HEK293 (cell line): ENCODE measurements at regions not wholly inside any gene's neighbourhood (a gene's known extent, or its start where the extent isn't known, plus 50 kb on each side); places are given as distances from the start of the nearest gene placed in this dataset.
A peak's percentile ranks its signal among the peaks of the same experiment; 100 is the strongest.

ENCODE experiments used
- CTCF ChIA-PET: fragments of 350-600 bp; formaldehyde crosslinking; extraction: SDS; loops from one replicate; lab custom pipeline; 2021; ENCODE audit warnings: antibody characterized with exemption; lab: Yijun Ruan, JAX
- POLR2A ChIA-PET: fragments of 300-600 bp; formaldehyde crosslinking; extraction: SDS; loops from one replicate; lab custom pipeline; 2020; ENCODE audit warnings: antibody characterized with exemption, inconsistent platforms; lab: Yijun Ruan, JAX
- H3K27ac ChIP-seq: fragments of 200-500 bp; sonication (Bioruptor generic); 2 replicates; pipeline ENCODE4 v1.5.1; 2014; ENCODE audit warnings: low read depth, low read length, control low read depth, inconsistent platforms; ENCODE audit errors: extremely low read depth
- H3K36me3 ChIP-seq, 2 experiments: fragments of 200-500 bp in 1 of 2; sonication (Bioruptor generic) in 1 of 2; 1 replicate in 1 of 2; 2 replicates in 1 of 2; pipeline ENCODE4 v1.5.1; 2014 to 2017; ENCODE audit warnings: inconsistent platforms in 2 of 2, low read length in 2 of 2; ENCODE audit not compliant: control insufficient read depth in 2 of 2, insufficient read depth in 1 of 2
- H3K4me1 ChIP-seq: fragments of 200-500 bp; sonication (Bioruptor generic); 2 replicates; pipeline ENCODE4 v1.5.1; 2014; ENCODE audit warnings: mild to moderate bottlenecking, low read length, inconsistent platforms; ENCODE audit not compliant: control insufficient read depth, insufficient read depth
- H3K4me3 ChIP-seq: 2 replicates; pipeline ENCODE4 v1.5.1; 2011; ENCODE audit warnings: low read depth, mild to moderate bottlenecking, control low read depth, low read length, moderate library complexity
- H3K9me3 ChIP-seq: fragments of 200-500 bp; sonication (Bioruptor generic); 2 replicates; pipeline ENCODE4 v1.5.1; 2014; ENCODE audit warnings: low read depth, low read length, inconsistent platforms; ENCODE audit not compliant: control insufficient read depth, insufficient read depth
- EGR2 ChIP-seq: fragments of 450-650 bp; formaldehyde crosslinking; IDR thresholded peaks from 2 replicates; pipeline ENCODE4 v1.5.1; 2016; ENCODE audit warnings: low read depth, missing biosample characterization, missing genetic modification characterization
- HOXC10 ChIP-seq: sonication (generic); formaldehyde crosslinking; IDR thresholded peaks from 2 replicates; pipeline ENCODE4 v1.8.1; 2023; ENCODE audit warnings: mild to moderate bottlenecking, missing genetic modification reagents
- KLF9 ChIP-seq: fragments of 450-650 bp; formaldehyde crosslinking; IDR thresholded peaks from 2 replicates; pipeline ENCODE4 v1.5.1; 2016; ENCODE audit warnings: missing biosample characterization, missing genetic modification characterization, low read depth
- OSR2 ChIP-seq: fragments of 450-650 bp; formaldehyde crosslinking; IDR thresholded peaks from 2 replicates; pipeline ENCODE4 v1.5.1; 2016; ENCODE audit warnings: missing biosample characterization, missing genetic modification characterization
- PATZ1 ChIP-seq: fragments of 450-650 bp; formaldehyde crosslinking; IDR thresholded peaks from 2 replicates; pipeline ENCODE4 v1.5.1; 2016; ENCODE audit warnings: missing biosample characterization, missing genetic modification characterization
- SP2 ChIP-seq: fragments of 450-650 bp; formaldehyde crosslinking; IDR thresholded peaks from 2 replicates; pipeline ENCODE4 v1.5.1; 2016; ENCODE audit warnings: missing biosample characterization, missing genetic modification characterization
- ZBTB17 ChIP-seq: fragments of 450-650 bp; formaldehyde crosslinking; IDR thresholded peaks from 2 replicates; pipeline ENCODE4 v1.5.1; 2016; ENCODE audit warnings: missing biosample characterization, missing genetic modification characterization
- ZBTB48 ChIP-seq: fragments of 450-650 bp; formaldehyde crosslinking; IDR thresholded peaks from 2 replicates; pipeline ENCODE4 v1.5.1; 2016; ENCODE audit warnings: missing biosample characterization, missing genetic modification characterization
- ZFHX2 ChIP-seq: fragments of 450-650 bp; formaldehyde crosslinking; conservative IDR thresholded peaks from 2 replicates; pipeline ENCODE4 v1.5.1; 2016; ENCODE audit warnings: missing biosample characterization, missing genetic modification characterization
- ZNF169 ChIP-seq: fragments of 450-650 bp; formaldehyde crosslinking; IDR thresholded peaks from 2 replicates; pipeline ENCODE4 v1.5.1; 2016; ENCODE audit warnings: missing biosample characterization, missing genetic modification characterization
- ZNF174 ChIP-seq: fragments of 450-650 bp; formaldehyde crosslinking; IDR thresholded peaks from 2 replicates; pipeline ENCODE4 v1.5.0; 2017; ENCODE audit warnings: missing biosample characterization, mild to moderate bottlenecking, missing genetic modification characterization
- ZNF175 ChIP-seq: fragments of 450-650 bp; formaldehyde crosslinking; IDR thresholded peaks from 2 replicates; pipeline ENCODE4 v1.5.1; 2016; ENCODE audit warnings: missing biosample characterization, missing genetic modification characterization
- ZNF274 ChIP-seq, 2 experiments: fragments of 200-500 bp in 1 of 2; fragments of 450-650 bp in 1 of 2; sonication (Bioruptor generic) in 1 of 2; formaldehyde crosslinking in 1 of 2; IDR thresholded peaks; 2 replicates each; pipeline versions ENCODE4 v1.5.1 to v1.6.1; 2014 to 2016; ENCODE audit warnings: borderline replicate concordance in 1 of 2, inconsistent platforms in 1 of 2, low read length in 1 of 2, missing biosample characterization in 1 of 2, missing genetic modification characterization in 1 of 2
- ZNF366 ChIP-seq: fragments of 450-650 bp; formaldehyde crosslinking; conservative IDR thresholded peaks from 2 replicates; pipeline ENCODE4 v1.5.1; 2016; ENCODE audit warnings: missing biosample characterization, missing genetic modification characterization
- ZNF416 ChIP-seq: fragments of 450-650 bp; formaldehyde crosslinking; IDR thresholded peaks from 2 replicates; pipeline ENCODE4 v1.5.1; 2016; ENCODE audit warnings: missing biosample characterization, missing genetic modification characterization
- ZNF513 ChIP-seq: fragments of 450-650 bp; IDR thresholded peaks from 2 replicates; pipeline ENCODE4 v1.5.1; 2018; ENCODE audit warnings: missing biosample characterization, missing genetic modification characterization
- ZNF529 ChIP-seq: fragments of 450-650 bp; formaldehyde crosslinking; IDR thresholded peaks from 2 replicates; pipeline ENCODE4 v1.5.1; 2017; ENCODE audit warnings: missing genetic modification characterization, missing biosample characterization; ENCODE audit not compliant: insufficient replicate concordance
- ZNF580 ChIP-seq: fragments of 450-650 bp; formaldehyde crosslinking; IDR thresholded peaks from 2 replicates; pipeline ENCODE4 v1.5.1; 2016; ENCODE audit warnings: missing biosample characterization, missing genetic modification characterization
- ZNF654 ChIP-seq: fragments of 450-650 bp; formaldehyde crosslinking; IDR thresholded peaks from 2 replicates; pipeline ENCODE4 v1.5.1; 2016; ENCODE audit warnings: low read depth, missing biosample characterization, missing genetic modification characterization
- ZNF707 ChIP-seq: fragments of 450-650 bp; formaldehyde crosslinking; IDR thresholded peaks from 2 replicates; pipeline ENCODE4 v1.5.1; 2016; ENCODE audit warnings: missing biosample characterization, missing genetic modification characterization
- ZNF768 ChIP-seq: fragments of 450-650 bp; formaldehyde crosslinking; IDR thresholded peaks from 2 replicates; pipeline ENCODE4 v1.5.1; 2018; ENCODE audit warnings: missing biosample characterization, mild to moderate bottlenecking, missing genetic modification characterization
- ZSCAN16 ChIP-seq: fragments of 450-650 bp; formaldehyde crosslinking; IDR thresholded peaks from 2 replicates; pipeline ENCODE4 v1.5.1; 2016; ENCODE audit warnings: missing biosample characterization, missing genetic modification characterization
- TF ChIP-seq, protein P1 (sequence below): fragments of 450-650 bp; formaldehyde crosslinking; IDR thresholded peaks from 2 replicates; pipeline ENCODE4 v1.5.1; 2016; ENCODE audit warnings: missing biosample characterization, missing genetic modification characterization, low read depth
- TF ChIP-seq, protein P2 (sequence below): fragments of 450-650 bp; formaldehyde crosslinking; IDR thresholded peaks from 2 replicates; pipeline ENCODE4 v1.5.1; 2016; ENCODE audit warnings: missing biosample characterization, missing genetic modification characterization
- TF ChIP-seq, protein P3 (sequence below): fragments of 450-650 bp; formaldehyde crosslinking; IDR thresholded peaks from 2 replicates; pipeline ENCODE4 v1.5.1; 2017; ENCODE audit warnings: missing biosample characterization, missing genetic modification characterization

DNA sequence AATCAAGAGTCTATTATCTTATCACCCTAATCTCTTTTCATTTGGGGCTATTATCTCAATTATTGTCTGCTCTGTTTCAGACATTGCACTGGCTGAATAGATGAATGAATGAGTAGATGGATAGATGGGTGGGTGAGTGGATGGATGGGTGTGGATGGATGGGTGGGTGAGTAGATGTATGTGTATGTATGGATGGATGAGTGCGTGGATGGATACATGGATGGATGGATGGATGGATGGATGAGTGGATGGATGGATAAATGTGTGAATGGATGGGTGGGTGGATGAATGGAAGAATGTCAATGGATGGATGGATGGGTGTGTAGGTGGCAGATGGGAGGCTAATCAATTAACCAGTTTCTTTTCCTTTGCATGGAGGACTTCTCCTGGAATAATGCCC lies 301.7 kb downstream of the NSG2 start:
- no peak for TF ChIP-seq OSR2 (tag by site-specific recombination)
- peak; percentile 95 for TF ChIP-seq ZNF366 (tag by site-specific recombination)
- TF ChIP-seq, protein P1, sequence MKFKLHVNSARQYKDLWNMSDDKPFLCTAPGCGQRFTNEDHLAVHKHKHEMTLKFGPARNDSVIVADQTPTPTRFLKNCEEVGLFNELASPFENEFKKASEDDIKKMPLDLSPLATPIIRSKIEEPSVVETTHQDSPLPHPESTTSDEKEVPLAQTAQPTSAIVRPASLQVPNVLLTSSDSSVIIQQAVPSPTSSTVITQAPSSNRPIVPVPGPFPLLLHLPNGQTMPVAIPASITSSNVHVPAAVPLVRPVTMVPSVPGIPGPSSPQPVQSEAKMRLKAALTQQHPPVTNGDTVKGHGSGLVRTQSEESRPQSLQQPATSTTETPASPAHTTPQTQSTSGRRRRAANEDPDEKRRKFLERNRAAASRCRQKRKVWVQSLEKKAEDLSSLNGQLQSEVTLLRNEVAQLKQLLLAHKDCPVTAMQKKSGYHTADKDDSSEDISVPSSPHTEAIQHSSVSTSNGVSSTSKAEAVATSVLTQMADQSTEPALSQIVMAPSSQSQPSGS (tag by site-specific recombination) = no peak
- TF ChIP-seq ZNF169 (tag by site-specific recombination) = no peak
- TF ChIP-seq, protein P2, sequence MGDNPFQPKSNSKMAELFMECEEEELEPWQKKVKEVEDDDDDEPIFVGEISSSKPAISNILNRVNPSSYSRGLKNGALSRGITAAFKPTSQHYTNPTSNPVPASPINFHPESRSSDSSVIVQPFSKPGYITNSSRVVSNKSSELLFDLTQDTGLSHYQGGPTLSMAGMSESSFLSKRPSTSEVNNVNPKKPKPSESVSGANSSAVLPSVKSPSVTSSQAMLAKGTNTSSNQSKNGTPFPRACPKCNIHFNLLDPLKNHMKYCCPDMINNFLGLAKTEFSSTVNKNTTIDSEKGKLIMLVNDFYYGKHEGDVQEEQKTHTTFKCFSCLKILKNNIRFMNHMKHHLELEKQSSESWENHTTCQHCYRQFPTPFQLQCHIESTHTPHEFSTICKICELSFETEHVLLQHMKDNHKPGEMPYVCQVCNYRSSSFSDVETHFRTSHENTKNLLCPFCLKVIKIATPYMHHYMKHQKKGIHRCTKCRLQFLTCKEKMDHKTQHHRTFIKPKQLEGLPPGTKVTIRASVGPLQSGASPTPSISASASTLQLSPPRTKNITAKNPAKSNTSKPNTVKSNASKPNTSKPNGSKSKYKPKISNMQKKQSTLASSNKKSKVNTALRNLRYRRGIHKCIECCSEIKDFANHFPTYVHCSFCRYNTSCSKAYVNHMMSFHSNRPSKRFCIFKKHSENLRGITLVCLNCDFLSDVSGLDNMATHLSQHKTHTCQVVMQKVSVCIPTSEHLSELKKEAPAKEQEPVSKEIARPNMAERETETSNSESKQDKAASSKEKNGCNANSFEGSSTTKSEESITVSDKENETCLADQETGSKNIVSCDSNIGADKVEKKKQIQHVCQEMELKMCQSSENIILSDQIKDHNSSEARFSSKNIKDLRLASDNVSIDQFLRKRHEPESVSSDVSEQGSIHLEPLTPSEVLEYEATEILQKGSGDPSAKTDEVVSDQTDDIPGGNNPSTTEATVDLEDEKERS = no peak
- TF ChIP-seq ZNF768 = no peak
- TF ChIP-seq ZFHX2 (tag by site-specific recombination) = peak; percentile 19; the same call in 1 of the 2 replicates
- TF ChIP-seq ZNF416 (tag by site-specific recombination) = no peak
- TF ChIP-seq ZSCAN16 (tag by site-specific recombination) = no peak
- TF ChIP-seq EGR2 (tag by site-specific recombination) = peak; percentile 45; the same call in 1 of the 2 replicates
- TF ChIP-seq ZBTB48 = no peak
- no peak for TF ChIP-seq SP2
- no peak for TF ChIP-seq ZNF513 (tag by site-specific recombination)
- no peak for TF ChIP-seq HOXC10 (CRISPR knock-in tag)
- TF ChIP-seq ZBTB17 (tag by site-specific recombination) = peak; percentile 68
- TF ChIP-seq, all 188 proteins: peak for 4
- no peaks in the 10 kb centered on the region for H3K36me3 ChIP-seq
- H3K4me3 ChIP-seq = no peak overlapping the region
- POLR2A ChIA-PET = interaction anchor here (1.2 kb wide), 1 partner anchor 67 kb away, joined by 3 read pairs; no protein-coding TSS in a partner anchor
- CTCF ChIA-PET = interaction anchor here (0.7 to 1.4 kb wide), 2 partner anchors 34 to 72 kb away, joined by 3 to 5 read pairs; no protein-coding TSS in a partner anchor
- no peaks in the 10 kb centered on the region for H3K4me1 ChIP-seq
- H3K9me3 ChIP-seq = no peaks in the 10 kb centered on the region
- no peak overlapping the region for H3K27ac ChIP-seq

DNA sequence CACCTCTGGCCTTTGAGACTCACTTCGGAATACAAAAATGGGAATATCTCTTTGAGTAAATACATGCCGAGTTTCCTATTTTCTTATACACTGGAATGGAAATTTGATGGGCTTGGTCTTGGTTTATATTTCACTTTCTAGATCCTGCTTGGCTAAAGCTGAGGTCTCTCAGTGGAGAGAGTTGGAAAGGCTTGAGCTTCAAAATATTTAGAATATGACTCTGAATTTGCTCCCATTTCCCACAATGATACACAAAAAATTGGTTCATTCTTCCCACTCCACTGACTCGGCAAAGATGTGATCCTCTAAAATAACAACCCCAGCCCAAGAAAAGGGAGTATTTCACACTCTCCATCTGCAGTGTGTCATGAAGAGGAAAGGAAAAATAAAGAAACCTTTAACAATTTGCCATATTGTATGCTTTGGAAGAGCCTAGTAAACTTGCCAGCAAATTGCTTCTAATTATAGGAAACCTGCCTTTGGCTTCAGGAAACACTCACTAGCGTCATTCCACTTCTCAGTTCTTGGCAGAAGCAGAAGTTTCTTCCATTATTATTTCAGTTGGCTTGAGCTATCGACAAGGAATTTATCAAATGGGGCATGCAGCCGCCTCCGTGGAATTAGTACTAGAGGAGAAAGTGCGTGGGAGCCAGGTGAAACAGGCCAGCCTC lies 302.9 kb downstream of the NSG2 start:
- POLR2A ChIA-PET = interaction anchor here (1.3 kb wide), 1 partner anchor 18 kb away, joined by 4 read pairs; no protein-coding TSS in a partner anchor
- no peaks in the 10 kb centered on the region for H3K4me1 ChIP-seq
- no peaks in the 10 kb centered on the region for H3K36me3 ChIP-seq
- no peak overlapping the region for H3K27ac ChIP-seq
- no peaks in the 10 kb centered on the region for H3K9me3 ChIP-seq
- CTCF ChIA-PET = interaction anchor here (0.6 to 1.4 kb wide), 4 partner anchors 11 to 71 kb away, joined by 3 to 4 read pairs (median 3); no protein-coding TSS in a partner anchor
- H3K4me3 ChIP-seq = no peak overlapping the region
- TF ChIP-seq ZNF274 (IDR thresholded peaks at IDR 0.05; ENCODE audit: low read length) (no peak), ZNF274 (tag by site-specific recombination; IDR thresholded peaks at IDR 0.05; ENCODE audit: borderline replicate concordance) (no peak), ZNF529 (tag by site-specific recombination) (no peak), SP2 (no peak), ZNF707 (tag by site-specific recombination) (no peak), PATZ1 (tag by site-specific recombination) (no peak), ZNF175 (tag by site-specific recombination) (no peak), ZNF174 (no peak), ZNF654 (no peak), ZNF580 (tag by site-specific recombination) (no peak), KLF9 (tag by site-specific recombination) (no peak)
- TF ChIP-seq, protein P3, sequence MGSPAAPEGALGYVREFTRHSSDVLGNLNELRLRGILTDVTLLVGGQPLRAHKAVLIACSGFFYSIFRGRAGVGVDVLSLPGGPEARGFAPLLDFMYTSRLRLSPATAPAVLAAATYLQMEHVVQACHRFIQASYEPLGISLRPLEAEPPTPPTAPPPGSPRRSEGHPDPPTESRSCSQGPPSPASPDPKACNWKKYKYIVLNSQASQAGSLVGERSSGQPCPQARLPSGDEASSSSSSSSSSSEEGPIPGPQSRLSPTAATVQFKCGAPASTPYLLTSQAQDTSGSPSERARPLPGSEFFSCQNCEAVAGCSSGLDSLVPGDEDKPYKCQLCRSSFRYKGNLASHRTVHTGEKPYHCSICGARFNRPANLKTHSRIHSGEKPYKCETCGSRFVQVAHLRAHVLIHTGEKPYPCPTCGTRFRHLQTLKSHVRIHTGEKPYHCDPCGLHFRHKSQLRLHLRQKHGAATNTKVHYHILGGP (tag by site-specific recombination) = no peak
